ENCODE measurements at regions not wholly inside any gene's neighbourhood (a gene's known extent, or its start where the extent isn't known, plus 50 kb on each side); places are given as distances from the start of the nearest gene placed in this dataset.
"Not testable (repeated sequence)": the region's sequence is repeated elsewhere in the genome, so short reads cannot be mapped to it uniquely, and the experiment has no call there.

DNA sequence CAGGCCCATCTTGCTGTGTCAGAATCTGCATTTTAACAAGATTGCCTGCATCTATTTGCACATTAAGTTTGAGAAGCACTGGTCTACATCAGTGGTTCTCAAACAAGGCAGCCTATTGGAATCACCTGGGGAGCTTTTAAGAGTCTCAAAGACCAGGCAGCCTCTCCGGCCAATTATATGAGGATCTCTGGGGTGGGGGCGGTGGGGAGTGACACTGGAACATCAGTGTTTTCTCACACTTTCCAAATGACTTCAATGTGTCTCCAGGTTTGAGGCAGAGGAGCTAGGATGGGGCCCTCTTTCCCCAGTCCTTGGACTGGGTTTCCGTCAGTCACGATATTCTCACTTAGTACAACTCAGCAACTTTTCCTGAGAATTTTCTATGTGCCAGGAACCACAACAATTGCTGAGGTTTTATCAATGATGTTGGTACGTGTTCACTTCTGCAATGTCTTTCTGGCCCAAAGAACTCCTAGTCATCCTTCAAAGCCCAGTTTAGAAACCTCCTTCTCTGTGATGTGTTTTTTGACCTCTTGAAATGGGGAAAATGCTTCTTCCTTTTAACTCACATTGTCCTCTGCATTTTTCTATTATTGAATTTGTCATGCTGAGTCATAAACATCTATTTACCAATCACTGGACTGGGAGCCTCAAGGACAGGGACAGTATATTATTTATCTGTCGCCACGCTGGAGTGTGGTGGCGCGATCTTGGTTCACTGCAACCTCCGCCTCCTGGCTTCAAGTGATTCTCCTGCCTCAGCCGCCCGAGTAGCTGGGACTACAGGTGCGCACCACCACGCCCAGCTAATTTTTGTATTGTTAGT is 130.9 kb downstream of the MYCN start:
- no peak for DNase-seq

DNA sequence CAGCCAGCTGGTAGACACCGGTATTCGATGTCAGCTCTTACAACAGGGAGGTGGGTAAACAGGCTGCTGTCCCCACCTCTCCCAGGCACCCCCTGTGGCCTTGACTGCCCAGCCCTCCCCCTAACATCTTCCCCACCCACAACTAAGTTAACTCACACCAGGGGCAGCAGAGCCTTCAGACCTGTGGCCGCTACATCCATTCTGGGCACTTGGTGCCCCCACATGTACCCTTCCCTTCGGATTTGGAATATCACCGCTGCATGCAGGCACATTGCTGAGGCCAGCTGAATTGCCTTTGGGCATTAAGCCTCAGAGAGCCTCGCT is 130.3 kb downstream of the MYCN start:
- DNase-seq = no peak

DNA sequence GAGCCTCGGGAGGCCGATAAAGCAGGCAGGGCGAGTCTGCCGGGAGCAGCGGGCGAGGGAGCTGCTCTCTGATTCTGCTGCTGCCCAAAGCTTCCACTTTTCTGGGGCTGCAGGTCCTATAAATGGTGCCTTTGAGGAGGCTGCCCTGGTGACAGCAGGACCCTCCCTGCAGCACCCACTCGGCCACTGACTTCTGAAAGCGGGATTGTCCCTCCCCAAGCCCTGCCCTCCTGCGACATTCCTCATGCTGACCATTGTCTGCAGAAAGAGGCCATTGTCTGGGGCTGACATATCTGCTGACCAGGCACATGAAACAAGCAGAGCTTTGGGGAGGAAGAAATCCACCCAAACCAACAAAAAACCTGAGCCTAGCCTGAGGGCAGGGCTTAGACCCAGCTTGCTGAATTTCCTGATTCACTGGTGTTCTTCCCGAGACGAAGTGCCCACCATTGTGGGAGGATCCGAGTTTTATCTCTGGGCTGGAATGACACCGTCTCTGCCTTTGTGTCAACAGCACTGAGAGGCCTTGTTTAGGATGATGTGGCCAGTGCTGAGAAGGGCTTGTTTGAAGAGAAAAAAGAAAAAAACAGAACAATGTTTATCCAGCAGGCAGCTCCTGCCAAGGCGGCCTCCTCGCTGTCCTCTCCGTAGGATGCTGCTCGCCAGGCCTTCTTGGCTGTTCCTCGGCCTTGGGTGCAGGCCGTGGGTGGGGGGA is 129.7 kb downstream of the MYCN start:
- no peak for DNase-seq

DNA sequence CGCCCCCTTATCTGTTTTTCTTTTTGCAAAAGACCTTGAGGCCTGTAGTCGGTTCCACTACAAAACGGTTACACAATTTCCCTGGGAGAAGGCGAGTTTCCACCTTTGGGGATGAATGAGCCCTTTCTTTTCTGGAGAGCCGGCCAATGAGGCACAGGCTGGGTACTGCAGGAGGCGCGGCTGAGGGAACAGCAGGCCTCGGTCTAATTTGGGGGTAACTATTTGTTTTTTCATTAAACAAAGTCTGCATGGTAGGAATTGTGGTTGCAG is 129.2 kb downstream of the MYCN start:
- DNase-seq = no peak

DNA sequence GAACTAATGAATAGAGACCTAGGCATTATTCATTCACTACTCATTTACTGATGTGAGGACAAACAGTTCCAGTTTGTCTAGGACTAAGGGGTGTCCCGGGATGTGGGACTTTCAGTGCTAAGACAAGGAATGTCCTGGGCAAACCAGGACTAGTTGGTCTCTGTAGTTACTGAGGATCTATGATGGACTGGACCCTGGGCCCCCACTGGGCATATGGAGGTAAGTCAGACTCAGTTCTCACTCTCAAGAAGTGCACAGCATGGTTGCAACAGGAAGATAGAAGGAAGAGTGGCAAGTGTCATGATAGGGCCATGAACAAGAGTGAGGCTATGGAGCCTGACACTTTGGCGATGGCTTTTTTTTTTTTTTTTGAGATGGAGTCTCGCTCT is 128.2 kb downstream of the MYCN start:
- no peak for DNase-seq

DNA sequence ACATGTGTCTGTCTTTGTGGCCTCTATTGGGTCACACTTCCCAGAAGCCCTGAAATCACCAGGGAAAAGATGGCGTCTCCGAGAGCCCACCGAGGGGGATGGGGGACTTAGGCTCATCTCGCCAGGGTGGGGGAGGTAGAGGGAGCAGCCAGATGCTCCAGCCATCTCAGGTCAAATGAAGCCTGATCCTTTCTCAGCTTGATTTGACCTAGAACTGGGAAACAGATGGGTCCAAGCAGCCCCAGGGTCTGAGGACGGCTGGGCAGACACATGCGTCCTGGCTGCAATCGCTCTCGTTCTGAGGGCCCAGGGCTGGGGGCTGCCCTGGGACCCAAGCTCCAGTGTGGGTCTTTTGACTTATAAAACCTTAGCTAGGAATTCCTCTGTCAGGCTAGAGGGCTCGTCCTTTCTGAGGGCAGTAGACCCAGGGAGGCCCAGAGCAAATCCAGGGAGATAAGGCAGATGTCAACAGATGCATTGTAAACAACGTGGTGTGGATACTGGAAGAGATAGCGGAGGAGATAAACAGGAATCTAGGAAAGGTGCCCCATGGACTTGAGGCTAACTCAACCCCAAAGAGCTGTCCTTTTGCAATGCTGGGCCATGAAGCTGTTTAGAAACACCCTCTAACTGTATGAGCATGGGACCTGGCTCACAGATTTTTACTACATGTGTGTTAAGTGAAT is 127.7 kb downstream of the MYCN start:
- DNase-seq = no peak

DNA sequence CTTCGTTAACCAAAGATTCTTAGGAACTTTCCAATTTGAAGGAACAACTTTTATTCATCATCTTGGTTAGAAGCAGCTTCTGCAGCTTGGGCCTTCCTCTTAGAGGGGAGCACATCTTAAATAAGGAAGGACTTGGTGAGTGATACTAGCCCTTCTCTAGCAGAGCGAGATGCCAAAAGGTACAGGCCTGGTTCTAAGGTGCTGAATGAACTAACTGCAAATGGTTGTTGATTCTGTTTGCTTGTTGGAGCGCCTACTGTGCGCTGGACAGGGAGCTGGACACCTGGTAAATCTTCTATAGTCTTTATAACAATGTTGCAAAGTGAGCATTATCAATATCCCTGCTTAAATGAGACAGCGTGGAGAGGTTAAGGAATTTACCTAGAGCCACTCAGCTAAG is 127.1 kb downstream of the MYCN start:
- no peak for DNase-seq

DNA sequence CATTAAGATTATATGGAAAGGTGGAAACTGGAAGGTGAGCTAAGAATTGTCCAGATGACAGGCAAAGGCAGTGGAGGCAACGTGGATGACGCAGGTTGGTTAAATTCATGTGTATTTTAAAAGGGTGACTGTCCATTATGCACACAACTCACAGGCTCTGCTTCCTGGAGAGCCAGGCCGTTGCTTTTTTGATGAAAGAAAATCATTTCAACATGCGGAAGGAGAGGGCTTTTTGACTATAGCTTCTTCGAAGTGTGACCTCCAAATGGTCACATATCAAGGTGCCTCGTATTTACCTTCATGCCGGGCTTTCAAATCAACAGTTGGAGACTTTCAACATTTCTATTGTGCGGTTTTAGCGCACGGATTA is 126.7 kb downstream of the MYCN start:
- no peak for DNase-seq

DNA sequence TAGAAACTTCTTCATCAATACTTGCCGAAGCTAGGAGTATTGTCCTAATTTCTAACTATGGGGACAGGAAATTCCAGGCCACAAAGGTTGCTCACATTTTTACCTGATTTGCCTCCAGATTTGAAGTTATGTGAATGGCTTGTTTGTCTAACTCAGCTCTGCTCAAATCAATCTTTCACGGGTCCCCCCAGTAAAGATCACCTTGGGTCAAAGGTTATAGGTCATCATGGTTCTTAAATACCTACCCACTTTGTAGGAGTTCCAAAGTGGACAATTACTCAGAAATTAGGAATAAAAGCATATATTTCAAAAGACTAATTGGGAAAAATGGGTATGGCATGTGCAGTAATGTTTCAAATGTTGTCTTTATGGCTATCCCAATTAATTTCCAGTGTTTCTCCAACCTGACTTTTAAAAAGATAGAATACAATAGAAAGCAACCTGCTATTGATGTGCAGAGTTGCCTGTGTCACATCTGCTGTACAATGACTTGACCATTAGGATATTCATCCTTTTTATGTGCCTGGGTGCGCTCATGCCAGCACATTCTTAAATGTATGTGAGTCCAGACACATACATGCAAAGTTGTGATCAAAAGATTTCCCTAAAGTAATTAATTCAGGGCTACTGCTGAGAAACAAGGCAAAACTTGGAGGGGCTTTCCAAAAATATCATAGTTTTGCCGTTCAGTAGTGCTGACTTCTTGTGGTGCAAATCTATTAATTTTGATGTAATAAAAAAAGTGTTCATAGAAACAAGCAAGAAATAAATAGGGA is 126.1 kb downstream of the MYCN start:
- no peak for DNase-seq

DNA sequence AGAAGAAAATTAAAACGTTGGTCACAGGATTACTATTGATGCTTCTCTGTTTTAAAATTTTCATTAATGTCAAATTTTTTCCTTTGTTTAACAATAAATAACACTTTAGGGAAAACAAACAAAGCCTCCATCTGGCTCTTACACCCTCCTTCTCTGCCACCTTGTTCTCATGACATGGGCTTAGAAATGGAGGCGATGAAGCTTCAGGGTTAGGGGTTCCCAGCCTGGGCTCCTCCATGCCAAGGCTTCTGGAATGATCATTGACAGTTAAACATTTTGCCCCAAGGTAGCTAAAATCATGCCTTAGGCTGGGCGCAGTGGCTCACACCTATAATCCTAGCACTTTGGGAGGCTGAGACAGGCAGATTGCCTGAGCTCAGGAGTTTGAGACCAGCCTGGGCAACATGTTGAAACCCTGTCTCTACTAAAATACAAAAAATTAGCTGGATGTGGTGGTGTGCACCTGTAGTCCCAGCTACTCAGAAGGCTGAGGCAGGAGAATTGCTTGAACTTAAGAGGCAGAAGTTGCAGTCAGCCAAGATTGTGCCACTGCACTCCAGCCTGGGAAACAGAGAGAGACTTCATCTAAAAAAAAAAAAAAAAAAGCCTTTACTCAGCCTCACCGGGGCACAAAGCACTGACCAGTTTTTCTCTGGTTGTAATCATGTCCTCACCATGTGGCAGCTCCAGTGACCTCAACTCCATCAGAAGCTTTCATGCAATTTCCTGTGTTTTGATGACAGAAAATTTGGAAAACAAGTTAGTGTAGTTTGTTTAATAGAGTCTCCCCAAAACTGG is 125.1 kb downstream of the MYCN start:
- DNase-seq = not testable (repeated sequence)

DNA sequence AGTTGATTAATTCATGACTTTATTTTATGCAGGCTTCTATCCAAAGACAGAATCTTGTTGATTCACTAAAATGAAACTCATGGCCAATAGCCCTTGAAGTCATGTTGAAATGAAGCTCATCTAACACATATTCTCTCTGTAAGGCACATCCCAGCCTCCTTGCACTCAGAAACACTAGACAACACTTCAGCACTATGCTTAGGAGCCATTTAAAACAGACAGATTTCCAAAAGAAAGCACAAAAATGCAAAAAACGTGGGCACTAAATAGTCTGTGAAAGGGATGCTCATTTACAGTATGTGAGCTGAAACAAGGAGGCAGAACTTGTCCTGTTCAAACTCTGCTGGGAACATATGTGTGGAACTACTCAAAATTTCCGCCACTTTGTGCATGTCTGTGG is 124.4 kb downstream of the MYCN start:
- no peak for DNase-seq

DNA sequence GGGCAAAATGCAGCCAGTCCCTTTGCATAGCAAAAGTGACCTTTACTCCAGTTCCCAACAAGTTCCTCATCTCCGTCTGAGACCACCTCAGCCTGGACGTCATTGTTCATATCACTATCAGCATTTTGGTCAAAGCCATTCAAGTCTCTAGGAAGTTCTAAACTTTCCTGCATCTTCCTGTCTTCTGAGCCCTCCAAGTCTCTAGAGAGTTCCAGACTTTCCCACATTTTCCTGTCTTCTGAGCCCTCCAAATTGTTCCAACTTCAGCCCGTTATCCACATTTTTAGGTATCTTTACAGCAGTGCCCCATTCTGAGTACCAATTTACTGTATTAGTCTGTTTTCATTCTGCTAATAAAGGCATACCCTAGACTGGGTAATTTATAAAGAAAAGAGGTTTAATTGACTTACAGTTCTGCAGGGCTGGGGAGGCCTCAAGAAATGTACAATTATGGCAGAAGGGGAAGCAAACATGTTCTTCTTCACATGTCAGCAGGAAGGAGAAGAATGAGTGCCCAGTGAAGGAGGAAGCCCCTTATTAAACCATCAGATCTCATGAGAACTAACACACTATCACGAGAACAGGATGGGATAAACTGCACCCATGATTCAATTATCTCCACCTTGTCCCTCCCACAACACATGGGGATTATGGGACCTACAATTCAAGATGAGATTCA is 123.7 kb downstream of the MYCN start:
- DNase-seq = no peak

DNA sequence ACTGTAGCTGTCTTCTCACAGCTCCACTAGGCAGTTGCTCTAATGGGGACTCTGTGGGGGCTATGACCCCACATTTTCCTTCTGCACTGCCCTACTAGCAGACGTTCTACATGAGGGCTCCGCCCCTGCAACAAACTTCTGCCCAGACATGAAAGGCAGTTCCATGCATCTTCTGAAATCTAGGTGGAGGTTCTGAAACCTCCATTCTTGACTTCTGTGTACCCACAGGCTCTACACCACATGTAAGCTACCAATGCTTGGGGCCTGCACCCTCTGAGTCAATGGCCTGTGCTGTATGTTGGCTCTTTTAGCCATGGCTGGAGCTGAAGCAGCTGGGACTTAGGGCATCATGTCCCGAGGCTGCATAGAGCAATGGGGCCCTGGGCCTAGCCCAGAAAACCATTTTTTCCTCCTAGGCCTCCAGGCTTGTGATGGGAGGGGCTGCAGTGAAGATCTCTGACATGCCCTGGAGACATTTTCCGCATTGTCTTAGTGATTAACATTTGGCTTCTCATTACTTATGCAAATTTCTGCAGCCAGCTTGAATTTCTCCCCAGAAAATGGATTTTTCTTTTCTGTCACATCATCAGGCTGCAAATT is 123.0 kb downstream of the MYCN start:
- no peak for DNase-seq

DNA sequence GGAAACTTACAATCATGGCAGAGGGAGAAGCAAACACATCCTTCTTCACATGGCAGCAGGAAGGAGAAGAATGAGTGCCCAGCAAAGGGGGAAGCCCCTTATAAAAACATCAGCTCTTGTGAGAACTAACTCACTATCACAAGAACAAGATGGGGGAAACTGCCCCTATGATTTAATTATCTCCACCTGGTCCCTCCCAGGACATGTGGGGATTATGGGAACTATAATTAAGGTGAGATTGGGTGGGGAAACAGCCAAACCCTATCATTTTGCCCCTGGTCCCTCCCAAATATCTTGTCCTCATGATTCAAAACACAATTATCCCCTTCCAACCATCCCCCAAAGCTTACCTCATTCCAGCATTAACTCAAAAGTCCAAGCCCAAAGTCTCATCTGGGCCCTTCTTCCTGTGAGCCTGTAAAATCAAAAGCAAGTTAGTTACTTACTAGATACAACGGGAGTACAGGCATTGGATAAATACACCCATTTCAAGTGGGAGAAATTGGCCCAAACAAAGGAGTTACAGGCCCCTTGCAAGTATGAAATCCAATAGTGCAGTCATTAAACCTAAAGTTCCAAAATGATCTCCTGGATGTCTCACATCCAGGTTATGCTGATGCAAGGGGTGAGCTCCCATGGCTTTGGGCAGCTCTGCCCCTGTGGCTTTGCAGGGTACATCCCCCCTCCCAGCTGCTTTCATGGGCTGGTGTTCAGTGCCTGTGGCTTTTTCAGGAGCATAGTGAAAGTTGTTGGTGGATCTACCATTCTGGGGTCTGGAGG is 122.3 kb downstream of the MYCN start:
- DNase-seq = no peak

DNA sequence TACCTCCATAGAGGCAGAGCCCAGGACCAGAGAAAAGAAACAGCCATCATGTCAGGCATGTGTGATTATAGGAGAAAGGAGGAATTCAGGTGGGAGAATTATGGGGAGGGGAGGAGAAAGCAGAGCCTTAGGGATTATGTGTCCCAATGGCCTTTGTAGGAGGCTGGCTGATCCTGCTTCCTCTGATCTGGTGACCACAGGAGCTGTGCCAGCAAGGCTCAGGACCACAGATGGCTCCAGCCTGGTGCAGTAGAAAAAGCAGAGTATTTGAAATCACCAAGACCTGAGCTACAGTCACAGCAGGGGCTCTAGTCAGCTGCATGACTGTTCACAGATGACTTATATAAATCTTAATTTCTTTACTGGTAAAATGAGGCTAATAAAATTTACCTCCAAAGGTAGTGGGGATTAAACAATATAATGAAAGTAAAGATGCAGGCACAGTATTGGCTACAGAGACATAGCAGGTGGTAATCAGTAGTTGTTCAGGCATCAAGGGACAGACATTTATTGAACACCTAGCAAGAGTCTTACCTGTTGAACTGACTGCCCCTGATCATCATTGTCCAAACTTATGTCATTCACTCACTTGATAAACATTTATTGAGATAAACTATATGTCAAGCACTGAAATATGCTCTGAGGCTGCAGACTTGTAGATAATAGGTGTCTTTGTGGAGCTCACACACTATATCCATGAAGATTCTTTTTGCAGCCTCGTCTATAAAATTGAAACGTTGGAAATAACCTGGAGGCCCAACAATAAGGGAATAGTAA is 121.3 kb downstream of the MYCN start:
- no peak for DNase-seq

DNA sequence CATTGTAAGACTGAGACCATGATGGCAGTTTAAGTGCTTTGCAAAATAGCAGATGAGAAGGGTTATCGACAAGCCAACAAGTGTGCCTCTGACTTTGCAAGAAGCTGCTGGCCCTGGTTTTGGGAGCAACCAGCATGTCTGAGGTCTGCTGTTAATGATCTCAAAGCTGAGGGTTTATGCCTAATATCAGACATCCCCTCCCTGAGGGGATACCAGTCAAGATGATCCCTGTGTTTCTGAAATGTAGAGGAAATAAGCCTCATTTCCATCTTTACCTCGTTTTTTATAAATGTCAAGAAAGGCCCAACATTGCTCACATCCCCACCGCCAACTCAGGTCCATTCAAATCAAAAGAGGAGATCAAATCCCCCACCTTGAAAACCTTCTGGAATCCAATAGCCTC is 120.6 kb downstream of the MYCN start:
- DNase-seq = no peak

DNA sequence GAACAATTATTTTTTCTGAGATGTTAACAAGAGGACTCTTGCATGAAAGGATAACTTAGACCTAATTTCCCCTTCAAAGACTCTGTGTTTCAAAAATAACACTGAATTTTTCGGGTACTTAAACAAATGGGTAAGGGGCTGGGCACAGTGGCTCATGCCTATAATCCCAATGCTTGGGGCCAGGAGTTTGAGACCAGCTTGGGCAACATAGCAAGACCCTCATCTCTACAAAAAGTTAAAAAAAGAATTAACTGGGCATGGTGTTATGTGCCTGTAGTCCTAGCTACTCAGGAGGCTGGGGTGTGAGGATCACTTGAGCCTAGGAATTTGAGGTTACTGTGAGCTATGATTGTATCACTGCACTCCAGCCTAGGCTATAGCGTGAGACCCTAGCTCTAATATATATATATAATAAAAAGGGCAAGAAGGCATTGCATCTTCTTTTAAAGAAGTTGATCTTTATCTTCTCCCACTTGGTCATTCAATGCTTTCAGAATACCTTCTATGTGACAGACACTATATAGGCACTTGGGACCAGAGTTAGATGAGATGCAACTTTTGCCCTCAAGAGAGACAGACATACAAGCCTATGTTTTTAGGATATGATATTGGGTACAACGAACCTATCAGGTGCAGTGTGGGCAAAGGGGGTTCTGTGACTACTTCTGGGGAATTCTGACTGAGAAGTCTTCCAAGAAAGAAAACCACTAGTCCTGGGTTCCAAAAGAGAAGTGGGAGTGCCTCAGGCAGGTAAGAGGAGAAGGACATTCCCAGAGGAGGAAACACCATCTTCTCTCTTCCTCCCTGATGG is 120.0 kb downstream of the MYCN start:
- no peak for DNase-seq

DNA sequence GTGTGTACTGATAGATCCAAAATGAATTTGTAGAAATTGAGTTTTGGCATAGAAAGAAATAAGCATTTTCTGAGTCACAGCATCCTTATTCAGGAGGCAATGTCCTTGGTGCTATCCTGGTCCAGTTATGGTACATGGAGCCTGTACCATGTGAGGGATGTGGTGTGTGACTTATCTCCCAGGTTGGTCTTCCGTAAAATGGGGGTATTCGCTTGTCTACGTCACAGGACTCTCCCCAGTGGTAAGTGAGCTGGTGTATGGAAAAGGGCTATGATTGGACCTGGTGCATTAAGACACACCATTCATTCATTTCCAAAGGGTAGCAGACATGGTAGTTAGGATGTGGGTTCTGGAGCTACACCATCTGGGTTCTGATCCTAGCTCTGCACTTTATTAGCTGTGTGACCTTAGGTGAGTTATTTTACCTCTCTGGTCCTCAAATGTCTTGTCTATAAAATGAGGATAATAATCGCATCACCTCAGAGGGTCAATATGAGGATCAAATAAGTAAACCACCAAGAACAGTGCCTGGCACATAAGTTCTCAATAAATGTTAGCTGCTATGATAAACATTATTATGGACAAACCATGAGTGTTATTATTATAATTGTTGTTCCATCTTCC is 119.2 kb downstream of the MYCN start:
- DNase-seq = no peak

Data from NCI-H2171 treated with DMSO at 0.1 percent for 48 hours (cell line).